GM12872 (cell line): ENCODE measurements at regions not wholly inside any gene's neighbourhood (a gene's known extent, or its start where the extent isn't known, plus 50 kb on each side); places are given as distances from the start of the nearest gene placed in this dataset.

Experiments used
- TF ChIP-seq, protein P1 (sequence below): IDR thresholded peaks from 3 replicates; pipeline ENCODE4 v1.5.1; 2011; ENCODE audit warnings: low read depth, mild to moderate bottlenecking, low read length, moderate library complexity; ENCODE audit not compliant: insufficient read depth

DNA sequence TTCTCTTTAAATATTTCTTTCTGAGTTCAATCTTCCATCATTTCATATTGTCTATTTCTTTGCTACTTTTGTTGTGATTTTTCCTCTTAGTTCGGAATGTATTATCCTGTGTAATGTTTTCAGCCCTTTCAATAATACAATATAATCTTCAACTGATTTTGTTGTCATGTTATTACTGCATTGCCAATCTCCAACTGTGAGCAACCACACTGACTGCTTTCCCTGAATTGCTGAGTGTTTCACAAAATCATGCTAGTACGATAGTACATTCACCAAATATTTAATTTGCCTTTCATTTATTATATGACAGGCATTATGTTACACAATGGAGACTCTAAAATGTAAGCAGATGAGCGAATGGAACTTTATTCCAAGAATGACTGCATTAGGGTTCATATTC is 744.3 kb upstream of the ATXN8OS start:
- TF ChIP-seq, protein P1, sequence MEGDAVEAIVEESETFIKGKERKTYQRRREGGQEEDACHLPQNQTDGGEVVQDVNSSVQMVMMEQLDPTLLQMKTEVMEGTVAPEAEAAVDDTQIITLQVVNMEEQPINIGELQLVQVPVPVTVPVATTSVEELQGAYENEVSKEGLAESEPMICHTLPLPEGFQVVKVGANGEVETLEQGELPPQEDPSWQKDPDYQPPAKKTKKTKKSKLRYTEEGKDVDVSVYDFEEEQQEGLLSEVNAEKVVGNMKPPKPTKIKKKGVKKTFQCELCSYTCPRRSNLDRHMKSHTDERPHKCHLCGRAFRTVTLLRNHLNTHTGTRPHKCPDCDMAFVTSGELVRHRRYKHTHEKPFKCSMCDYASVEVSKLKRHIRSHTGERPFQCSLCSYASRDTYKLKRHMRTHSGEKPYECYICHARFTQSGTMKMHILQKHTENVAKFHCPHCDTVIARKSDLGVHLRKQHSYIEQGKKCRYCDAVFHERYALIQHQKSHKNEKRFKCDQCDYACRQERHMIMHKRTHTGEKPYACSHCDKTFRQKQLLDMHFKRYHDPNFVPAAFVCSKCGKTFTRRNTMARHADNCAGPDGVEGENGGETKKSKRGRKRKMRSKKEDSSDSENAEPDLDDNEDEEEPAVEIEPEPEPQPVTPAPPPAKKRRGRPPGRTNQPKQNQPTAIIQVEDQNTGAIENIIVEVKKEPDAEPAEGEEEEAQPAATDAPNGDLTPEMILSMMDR = no peak

DNA sequence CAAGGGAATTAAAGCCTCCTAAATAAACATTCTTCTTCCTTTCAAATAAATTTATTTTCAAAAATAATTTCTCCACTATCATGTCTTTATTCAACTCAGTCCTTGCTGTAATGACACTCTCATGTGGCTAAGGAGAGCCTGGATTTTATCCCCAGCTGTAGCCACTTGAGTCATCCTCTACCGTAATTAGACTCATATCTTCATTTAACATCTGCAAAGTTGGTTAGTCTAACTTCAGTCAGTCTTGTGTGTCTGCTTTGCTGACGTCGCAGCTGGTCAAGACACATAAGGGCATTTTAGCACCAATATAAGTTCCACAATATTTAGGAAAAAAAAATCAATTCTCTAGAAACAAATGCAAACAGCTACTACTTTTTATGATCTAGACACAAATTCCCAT is 776.4 kb upstream of the ATXN8OS start:
- TF ChIP-seq, protein P1 = no peak

DNA sequence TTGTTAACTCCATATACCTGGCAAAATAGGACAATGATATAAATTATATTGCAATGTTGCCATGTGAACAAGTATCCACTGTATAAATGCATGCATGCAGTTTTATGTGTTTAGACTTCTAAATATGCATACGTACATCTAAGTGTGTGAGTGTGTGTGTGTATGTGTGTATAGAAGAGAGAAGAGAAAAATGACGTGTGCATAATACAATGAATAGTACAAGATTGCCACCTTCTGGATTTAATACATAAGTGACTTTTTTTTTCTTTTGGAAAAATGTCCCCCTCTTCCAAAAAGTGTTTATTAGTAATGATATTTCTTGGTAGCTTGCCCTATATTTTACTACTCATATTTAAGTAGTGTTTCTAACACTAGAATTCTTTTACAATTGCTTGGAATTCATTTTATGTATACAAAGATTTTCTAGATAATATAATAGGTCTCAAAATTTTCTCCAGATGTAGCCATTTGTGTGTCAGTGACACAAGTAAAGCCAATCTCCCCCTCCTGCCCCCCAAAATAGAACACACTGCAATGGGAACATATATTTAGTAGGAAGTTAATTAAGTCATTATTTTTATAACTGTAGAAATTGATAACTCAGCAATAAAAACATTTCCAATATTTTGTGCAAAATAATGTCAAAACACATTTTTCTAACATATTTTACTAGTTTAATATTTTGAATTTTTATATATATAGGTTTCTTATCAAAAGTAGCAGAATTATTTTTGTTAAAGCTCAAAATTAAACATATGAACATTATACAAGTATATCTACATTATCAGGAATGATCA is 783.3 kb upstream of the ATXN8OS start:
- TF ChIP-seq, protein P1 = no peak

DNA sequence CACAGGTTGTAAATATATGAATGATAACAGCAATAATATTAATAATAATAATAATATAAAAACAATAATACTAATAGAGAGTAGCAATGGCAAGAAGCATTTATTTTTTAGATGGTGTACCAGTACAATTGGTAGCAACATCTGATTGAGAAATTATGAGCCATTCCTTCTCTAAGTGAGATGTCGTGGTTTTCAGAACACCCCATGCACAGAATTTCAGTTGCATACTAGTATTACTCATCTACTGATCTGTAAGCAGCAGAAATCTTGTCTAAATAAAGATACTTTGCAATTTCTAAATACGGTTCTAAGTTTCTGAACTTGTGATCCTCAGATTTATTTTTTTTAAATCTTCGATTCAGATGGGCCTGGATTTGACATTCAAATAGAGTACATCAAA is 788.0 kb upstream of the ATXN8OS start:
- TF ChIP-seq, protein P1 = no peak

DNA sequence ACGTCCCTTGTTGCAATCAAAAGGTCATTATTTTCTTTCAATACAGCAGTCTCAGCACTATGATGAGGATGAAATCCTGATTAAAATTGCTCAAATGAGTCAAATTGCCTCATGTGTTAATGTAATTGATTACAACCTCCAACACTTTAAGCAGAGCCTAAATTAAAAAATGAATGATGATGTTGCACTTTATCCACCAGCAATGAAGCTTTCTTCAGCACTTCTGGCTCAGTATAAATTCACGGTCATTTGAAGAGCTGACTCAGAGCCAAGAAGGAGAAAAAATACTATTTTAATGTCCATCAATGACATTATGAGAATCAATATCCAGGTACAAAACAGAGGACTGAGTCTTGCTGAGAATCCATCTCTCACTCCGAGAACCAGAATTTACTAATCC is 792.6 kb upstream of the ATXN8OS start:
- TF ChIP-seq, protein P1 = no peak

DNA sequence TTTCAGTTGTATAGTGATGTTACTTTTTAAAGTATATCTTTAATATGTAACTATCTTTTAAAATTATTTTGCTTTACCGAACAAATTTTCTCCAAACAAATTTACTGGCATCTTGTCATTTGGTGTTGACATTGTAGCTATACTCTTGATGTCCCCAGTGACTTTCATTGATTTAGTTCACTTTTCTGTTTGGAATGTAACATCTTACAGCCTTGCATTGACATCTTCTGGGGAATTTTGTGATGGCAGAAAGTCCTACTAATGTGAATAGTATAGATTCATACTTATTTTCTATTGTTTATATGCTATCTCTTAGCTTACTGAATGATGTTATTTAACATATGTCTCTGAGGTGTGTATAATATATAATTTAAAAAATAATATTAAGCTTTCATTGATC is 800.9 kb upstream of the ATXN8OS start:
- TF ChIP-seq, protein P1 = no peak

DNA sequence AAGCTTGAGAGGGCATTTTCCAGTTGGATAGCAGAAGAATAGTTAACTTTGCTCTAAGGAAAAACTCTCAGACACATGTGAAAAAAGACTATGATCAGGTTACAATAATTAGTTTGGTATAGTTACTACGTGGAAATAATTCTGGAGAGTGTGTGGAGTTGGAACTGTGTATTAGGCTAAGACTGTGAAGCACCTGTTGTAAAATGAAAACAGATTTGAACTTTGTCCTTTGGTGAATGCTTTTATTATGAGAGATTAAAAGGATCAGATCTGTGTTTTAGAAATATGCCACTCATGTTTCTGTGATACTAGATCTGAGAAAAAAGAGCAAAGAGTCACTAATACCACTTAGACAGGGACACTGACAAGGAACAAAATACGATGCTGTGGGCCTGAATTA is 807.5 kb upstream of the ATXN8OS start:
- TF ChIP-seq, protein P1 = no peak
